GM21528 (cell line): ENCODE measurements at regions not wholly inside any gene's neighbourhood (a gene's known extent, or its start where the extent isn't known, plus 50 kb on each side); places are given as distances from the start of the nearest gene placed in this dataset.

Experiments used
- ATAC-seq: cut with Tn5 transposase; IDR thresholded peaks from one replicate; pipeline ENCODE4 v1.9.1; 2021; ENCODE audit warnings: mild to moderate bottlenecking, moderate library complexity; ENCODE audit not compliant: unreplicated experiment, low FRiP score

DNA sequence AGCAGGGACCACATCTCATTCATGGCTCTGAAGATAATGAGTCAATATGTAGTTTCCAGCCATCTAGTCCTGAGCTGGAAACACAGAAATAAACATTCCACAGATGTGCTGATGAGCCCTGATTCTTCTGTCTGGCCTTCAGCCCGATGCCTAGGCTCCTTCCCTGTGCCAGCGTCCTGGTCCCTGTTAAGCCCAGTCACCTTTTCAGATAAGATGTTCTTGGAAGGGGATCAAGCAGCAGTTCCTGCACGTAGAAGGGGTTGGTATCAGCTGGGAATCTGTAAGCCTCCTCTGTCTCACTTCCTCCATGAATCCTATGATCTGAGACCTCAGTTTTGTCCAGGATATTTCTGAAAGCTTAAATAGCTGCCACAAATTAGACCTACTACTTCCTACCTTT is 149.3 kb downstream of the TTC32 start:
- ATAC-seq: no peak

DNA sequence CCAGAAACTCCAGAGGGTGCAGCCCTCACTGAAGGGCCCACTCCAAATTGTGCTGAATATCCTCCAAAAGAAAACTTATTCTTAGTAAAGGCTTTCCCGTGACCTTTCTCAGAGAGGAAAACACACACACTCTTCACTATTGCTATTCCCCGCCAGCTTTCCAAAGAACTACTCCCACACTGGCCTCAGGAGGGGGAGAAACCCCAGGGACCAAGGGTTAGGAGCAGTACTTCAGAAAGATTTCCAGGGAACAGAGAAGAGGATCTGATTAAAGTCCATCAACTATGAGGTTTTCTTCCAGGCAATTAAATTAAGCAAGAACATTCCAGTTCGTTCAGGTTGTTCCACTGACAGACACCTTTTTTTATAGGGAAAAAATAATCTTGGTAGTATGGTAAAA is 150.2 kb downstream of the TTC32 start:
- no peak for ATAC-seq

DNA sequence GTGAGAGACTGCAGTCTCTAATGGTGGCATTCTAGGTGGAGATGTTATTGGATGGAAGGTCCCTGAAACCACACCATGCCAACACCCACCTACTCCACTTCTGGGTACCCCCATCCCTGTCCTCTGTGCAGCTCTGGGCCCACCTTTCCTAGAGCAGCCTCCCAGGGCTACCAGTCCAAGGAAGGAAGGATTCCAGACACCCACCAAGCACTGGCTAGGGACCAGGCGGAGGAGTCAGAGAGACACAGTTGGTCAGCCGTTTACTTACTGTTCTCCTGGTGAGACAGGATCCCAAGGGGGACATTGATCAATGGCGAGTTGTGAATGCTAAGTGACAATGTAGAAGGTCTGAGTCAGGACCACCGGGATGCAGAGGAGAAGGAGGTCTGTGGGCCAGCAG is 151.6 kb downstream of the TTC32 start:
- ATAC-seq: no peak

DNA sequence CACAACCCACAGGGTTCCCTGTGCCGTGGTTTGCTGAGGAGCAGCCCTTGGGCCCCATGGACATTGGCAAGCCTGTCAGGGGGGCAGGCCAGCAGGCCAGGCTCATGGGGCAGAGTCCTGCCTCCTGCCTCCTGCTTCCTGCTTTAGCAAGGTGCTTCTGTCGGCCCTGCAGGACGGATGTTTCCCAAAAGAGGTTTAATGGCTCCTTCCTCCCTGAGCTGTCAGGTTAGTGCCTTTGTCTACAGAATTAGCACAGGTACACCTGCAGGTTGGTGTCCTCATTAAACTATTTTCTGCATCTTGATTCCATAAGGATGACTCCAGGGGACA is 152.3 kb downstream of the TTC32 start:
- no peak for ATAC-seq

DNA sequence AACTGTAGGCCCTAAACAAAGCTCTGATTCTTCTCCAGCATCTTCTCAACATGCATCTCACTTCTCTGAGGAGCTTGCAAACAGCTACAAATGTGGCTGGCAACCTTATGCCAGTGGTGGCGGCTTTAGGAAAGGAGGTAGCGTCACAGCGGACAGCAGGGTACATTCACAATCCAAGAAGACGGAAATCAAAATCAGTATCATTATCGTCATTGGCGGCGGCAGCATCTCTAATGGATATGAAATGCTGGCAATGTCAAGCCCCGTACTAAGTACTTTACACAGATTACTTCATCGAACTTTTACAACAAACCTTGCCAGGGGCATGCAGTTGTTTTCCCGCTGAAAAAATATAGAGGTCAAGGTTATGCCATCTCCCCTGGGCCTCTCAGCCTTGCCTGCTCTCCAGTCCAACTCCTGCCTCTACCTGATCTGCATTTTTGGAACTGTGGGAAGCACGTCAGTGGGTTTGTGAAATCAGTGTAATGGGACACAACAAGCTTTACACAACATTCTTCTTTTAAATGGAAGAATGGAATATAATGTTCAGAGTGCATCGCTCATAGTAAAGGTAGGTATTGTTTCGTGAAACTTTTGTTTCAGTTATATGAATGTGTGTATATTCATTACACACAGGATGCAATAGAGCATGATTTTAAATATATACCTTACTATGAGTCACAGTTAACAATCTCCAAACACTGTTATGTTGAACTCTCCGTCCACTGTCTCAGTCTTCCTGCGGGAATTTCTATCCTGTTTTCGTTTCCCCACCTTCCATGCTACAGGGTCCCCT is 152.9 kb downstream of the TTC32 start:
- no peak for ATAC-seq

DNA sequence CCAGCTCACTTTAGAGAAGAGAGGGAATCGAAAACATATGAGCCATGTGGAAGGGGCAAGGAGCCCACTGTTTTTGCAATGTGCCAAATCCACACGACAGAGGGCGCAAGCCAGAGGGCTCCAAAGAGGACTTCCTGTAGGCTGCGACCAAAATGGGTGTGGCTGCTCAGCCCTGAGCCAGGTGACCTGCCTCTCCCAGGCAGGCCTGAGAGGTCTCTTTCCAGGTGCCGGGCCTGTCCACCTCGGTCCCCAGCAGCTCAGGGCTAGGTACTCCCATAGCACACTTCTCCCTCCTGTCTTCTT is 153.8 kb downstream of the TTC32 start:
- ATAC-seq: no peak

DNA sequence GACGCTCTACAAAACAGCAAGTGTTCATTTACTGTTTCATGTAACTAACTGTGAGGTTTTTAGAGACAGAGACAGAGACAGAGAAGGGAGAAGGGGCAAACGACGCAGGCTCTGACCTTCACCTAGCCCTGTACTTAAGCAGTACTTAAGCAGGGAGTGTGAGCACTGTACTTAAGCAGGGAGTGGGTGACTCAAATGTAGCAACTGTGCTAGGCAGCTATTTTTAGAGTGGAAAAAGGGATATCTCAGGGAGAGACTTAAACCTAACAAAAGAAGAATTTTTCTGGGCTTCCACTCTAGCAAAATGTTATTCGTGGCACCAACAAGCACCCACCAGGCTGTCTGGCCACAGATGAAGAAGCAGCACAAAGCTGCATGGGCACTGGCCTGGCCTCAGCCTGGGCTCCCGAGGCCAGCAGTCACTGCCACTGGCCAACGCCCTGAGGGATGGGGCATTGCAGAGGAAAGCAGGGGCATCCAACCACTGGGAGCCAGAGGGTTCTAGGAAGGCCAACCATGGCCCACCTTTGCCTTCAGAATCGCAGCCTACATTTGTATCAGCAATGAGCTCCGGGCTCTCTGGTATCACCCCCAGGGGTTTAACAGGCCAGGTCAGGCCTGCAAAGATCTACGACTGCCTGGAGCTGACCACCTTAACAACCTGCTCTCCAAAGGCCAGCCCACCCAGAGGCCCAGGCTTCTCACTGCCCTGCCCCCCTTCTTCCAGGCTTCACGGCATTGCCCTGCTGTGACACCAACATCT is 154.3 kb downstream of the TTC32 start:
- ATAC-seq: no peak

DNA sequence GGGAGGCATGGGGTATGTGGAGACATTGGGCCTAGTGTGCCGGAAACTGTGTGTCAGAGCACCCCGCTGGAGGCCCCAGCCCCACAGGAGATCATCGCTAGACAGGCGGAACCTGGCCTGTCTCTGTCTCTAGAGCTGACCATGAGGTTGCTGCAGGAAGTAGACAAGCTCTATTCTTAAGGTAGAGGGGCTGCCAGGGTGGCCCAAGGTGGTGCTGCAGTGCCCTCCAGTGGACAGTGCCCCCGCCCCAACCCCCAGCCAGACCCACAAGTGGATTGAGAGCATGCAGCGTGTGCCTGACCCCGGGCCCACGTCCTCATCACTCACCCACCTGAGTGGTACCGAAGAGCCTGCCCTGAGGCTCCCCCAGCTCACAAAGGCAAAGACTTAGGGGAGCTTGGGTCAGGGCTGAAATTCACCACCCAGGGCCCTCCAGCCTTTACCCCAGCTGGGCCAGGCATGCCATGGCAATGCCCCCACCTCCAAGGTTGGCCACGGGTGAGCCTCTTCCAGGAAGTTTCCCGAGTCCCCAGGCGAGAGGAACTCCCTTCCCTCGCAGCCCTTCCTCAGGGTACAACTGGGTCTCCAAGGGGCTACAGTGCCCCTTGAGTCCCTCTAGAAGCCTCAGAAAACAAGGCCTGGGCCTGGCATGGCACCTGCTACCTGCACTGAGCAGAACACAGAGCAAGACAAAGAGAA is 155.0 kb downstream of the TTC32 start:
- no peak for ATAC-seq

DNA sequence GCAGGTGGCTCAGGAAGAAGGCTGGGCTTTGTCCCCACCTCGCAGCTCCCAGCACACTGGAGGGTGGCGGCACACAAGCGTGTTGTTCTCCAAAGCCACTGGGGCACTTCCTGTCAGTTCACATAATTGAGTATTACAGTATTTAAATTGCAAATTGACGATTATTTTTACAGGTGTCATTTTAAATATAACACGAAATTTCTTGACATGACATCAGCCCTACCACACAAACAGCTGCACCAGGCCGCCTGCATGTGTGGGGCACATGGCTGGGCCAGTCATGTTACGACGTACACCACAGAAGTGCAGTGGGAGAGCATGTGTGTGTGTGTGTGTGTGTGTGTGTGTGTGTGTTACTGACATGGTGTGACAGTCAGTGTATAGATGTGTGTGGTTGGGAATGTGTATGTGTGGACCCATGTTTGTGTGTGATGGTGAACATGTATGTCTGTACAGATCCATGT is 155.6 kb downstream of the TTC32 start:
- ATAC-seq: no peak

DNA sequence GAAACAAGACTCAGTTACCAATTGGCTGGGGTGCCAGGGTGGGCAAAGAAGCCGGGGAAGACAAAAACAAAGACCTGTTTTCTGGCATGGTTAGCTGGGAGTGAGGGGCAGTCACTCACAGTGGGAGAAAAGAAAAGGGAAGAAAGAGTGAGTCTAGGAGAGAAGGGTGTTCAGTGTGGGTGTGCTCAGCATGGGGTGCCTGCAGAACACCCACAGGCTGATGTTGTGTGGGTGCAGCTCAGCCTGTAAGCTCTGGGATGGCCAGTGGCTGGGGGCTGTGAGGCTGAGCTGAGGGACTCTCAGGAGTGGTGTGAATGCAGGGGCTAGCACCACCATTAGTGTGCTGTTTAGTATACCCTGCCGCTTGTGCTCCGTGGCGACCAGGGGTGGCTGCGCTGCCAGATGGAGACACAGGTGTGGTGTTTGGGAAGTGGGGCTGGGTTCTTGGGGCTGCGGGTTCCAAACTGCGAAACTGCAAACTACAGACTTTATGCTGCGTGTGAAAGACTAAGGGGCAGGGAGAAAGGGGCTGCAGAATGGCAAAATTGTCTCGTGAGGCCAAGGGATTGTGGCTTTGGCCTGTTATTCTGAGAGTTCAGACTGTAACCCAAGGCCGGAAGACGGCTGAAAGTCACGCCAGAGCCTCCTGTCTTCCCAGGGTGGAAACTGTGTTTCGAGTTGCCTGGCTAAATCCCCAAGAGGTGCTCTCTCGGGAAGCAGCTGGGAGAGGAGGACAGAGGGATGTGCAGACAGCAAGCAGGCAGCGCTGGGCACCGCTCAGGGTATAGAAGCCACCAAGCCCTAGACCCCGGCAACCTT is 156.3 kb downstream of the TTC32 start:
- ATAC-seq: no peak

DNA sequence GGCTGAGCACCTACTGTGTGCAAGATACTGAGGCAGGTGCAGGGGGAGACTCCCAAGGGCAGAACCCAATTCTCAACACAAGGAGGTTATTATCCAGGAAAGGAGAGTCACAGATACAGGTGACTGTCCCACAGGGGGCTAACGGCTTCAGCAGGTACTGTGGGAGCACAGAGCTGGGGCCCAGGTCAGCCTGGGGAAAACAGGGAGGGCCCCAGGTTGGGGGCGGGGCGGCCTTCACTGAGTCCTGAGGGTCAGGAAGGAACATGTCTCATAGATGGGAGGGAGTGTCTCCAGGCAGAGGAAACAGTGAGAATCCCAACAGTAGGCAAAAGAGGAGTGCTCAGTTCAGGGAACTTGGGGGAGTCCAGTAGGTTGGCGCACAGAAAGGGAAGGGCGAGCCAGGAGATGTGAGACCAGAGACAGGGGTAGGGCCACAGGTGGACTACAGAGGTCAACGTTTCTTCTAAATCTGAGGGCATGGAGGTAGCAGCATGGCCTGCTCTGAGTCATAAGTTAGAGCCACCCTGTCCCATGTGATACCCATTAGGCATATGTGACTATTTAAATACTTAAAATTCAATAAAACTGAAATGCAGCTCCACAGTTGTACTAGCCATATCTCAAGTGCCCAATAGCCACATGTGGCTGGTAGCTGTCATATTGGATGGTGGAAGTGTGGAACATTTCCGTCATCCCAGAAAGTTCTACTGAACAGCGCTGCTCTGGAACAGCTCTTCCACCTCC is 157.2 kb downstream of the TTC32 start:
- no peak for ATAC-seq

DNA sequence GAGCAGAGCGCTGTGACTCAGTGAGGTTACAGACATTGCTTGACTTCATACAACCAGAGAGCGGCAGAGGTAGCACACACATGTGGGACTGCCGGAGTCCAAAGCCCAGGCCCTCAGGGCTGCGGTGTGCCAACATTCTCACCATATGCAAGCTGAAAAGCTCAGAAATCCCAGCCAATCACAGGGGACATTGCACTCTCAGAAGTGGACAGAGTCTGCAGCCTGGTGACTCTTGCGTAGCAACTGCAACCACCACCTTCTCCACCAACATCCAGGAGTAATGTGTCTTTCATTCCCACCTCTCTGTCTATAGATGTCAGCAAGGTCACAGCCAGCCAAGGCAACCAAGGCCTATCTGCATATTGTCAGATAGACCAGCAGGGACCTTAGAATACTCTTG is 158.1 kb downstream of the TTC32 start:
- ATAC-seq: no peak

DNA sequence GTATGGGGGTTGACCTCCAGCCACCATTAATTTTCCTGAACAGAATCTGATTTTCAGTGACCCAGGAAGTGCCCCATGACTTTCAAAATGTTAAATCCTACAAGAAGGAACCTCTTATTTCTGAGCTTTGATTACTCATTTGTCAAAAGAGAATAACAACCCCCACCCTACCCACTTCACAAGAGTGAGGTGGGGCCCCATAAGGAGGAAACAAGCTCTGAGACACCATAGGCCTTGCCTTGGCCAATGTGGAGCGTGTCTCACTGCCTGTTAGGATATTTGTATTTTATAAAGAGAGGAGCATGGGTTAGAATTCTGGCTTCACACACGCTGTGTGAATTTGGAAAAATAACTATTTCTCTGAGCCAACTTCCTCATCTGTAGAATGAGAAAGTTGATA is 158.9 kb downstream of the TTC32 start:
- ATAC-seq: no peak

DNA sequence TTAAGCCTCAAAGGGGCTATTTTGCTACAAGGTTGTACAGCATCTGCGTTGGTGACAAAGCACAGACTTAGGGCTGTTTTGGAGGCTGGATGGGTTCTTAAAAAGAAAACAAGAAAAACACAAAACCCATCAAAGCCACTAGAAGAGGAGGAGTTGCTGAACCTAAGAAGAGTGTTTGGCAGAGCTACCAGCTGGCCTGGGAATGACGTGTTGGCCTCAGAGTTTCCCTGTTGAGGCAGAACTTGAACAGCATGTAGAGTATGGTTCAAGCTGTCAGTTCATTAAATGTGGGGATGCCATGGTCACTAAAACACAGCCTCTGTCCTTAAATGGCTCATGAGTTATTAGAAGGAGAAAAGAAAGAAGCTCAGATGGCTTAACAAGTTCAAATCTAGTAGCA is 162.5 kb downstream of the TTC32 start:
- no peak for ATAC-seq

DNA sequence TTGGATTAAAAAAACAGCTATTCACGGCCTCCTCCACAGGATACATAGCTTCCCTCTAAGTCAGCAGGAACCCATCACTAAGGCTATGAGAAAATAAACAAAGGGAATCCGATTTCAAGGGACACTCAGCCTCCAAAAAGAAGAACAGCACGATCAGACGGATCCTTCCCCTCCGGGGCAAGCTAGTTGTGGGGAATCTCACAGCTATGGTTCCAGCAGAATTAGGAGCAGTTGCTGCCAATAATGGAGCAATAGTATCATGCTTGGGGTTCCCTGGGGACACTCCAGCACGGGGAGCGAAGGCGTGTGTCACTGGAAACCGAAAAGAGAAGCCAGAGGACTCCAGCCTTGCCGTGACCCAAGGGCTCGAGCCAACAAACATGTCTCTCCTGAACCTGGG is 163.1 kb downstream of the TTC32 start:
- no peak for ATAC-seq

DNA sequence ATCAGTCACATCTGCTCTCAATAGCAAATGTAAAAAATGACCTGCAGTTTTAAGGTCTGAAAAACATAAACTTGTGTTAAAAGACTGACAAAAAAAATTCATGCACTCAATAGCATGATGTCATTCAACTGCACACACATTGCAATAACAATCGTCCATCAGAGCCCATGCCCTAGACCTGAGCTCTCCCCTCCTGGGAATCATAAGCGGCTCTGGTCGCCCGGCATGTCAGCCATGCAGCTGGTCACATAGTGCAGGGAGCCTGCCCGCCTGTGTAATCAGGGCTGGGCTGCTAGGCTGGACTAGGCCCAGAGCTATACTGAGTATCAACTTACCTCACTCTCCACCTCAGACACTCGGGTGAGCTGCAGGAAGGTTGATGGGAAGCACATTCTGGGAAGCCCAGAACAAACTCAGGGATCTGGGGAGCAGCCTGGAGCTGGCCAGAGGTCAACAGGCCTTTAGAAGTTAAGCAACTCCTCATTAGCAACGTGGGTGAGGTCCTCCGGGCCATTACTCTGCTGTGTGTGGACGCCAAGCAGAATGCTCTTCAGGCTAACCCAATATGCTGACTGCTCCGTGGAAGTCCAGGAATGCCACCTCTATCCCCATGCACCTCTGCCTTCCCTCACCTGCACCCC is 165.5 kb downstream of the TTC32 start:
- ATAC-seq: no peak

DNA sequence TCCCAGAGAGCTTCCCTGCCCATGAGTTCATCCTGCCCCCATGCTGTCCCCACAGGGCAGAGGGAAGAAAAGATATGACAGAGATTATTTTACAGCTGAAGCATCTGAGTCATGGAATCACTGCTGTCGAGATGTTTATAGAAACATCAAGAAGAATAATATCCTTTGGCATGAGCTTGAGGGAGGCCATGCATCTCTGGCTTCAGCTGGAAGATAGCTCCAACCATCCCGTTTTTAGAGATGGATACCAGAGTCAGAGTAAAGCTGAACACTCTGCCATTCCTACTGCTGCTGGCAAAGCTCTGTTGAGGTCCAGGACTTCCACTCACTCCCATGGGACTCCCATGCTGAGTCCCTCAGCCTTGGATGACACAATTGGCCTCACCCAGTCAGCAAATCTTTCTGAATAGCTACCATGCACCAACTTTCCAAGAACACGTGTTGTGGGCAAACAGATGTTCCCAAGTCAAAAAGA is 167.8 kb downstream of the TTC32 start:
- ATAC-seq: no peak

DNA sequence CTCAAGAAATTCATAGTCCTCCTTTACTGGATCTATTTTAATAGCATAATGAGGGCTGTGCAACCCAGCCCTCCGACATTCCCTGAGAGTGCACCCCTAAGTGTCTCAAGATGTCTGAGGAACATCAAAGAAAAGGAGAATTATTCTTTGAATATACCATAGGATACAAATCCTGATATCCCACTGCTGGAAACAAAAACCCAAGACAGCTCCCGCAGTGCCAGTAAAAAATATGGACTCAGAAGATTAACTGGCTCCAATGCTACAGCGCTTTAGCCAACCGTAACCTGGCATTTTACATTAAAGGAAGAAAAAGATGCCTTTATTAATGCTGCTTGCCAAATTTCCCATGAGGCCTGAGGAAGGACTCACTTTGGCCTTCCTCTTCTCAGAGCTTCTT is 168.4 kb downstream of the TTC32 start:
- ATAC-seq: no peak

DNA sequence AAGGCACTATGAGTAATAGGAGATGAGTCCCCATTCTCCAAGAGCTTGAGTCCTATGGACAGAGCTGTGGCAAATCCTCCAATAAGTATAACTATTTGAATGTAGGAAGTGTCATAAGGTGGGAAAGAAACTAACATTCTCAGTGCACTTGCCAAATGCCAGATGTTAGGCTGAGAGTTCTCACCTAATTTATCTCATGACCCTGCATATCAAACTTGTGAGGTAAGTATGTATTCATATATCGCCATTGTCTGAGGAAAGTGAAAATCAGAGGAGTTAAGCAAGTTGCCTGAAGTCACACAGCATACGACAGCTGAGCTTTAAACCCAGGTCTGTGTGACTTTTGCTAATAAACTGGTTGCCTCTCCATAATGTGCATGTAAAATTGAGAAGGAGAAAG is 169.5 kb downstream of the TTC32 start:
- ATAC-seq: no peak

DNA sequence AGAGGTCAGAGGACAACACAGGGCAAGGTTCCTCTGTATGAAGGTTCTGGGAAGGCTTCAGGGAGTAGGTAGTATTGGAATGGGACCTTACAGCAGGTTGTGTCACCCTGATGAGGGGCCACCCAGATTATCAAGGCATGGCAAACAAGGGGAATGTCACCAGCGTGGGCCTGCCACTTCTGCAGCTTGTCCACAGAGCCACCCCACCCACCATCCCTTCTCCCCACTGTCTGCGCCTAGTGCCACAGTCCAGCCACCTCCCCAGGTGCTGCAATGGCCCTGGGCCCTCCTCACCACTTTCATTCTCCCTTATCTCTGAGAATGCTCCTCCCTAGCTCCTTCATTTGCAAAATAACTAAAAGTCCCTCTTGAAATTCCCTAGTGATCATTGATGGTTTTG is 170.3 kb downstream of the TTC32 start:
- ATAC-seq: no peak
